ENCODE measurements at regions not wholly inside any gene's neighbourhood (a gene's known extent, or its start where the extent isn't known, plus 50 kb on each side); places are given as distances from the start of the nearest gene placed in this dataset.

GRCh38 chr2:217553679-217554078, 449.1 kb downstream of the TNS1 start:
- TF ChIP-seq CTCF (IDR thresholded peaks at IDR 0.05) (no peak), POLR2A (IDR thresholded peaks at IDR 0.05) (no peak)

Data from testis (tissue), 2 donors.